AG04450 (cell line): ENCODE measurements at regions not wholly inside any gene's neighbourhood (a gene's known extent, or its start where the extent isn't known, plus 50 kb on each side); places are given as distances from the start of the nearest gene placed in this dataset.

Experiments
- CTCF ChIA-PET: fragments of 300-600, 350-600 bp; formaldehyde crosslinking; extraction: SDS; loops from one replicate; lab custom pipeline; 2022; ENCODE audit warnings: antibody characterized with exemption, inconsistent platforms; lab: Charles Lee
- POLR2A ChIA-PET: fragments of 350-600 bp; formaldehyde crosslinking; extraction: SDS; loops from one replicate; lab custom pipeline; 2021; ENCODE audit warnings: antibody characterized with exemption, inconsistent platforms; lab: Yijun Ruan, JAX
- DNase-seq: peaks from one replicate; pipeline ENCODE4 v3.0.0-alpha.2; 2011; ENCODE audit warnings: low read depth, low spot score
- H3K27ac ChIP-seq: one replicate; pipeline ENCODE4 v1.5.1; 2012; ENCODE audit warnings: low read depth, low read length, control low read depth
- H3K27me3 ChIP-seq: one replicate; pipeline ENCODE4 v1.6.0; 2012; ENCODE audit warnings: low read length; ENCODE audit not compliant: control insufficient read depth, insufficient read depth
- H3K4me3 ChIP-seq: 2 replicates; pipeline ENCODE4 v1.5.1; 2011; ENCODE audit warnings: mild to moderate bottlenecking, low read depth, low read length, control low read depth
- H3K9me3 ChIP-seq: 2 replicates; pipeline ENCODE4 v1.5.1; 2012; ENCODE audit warnings: low read length; ENCODE audit not compliant: control insufficient read depth, insufficient read depth
- TF ChIP-seq, protein P1 (sequence below): IDR thresholded peaks from 2 replicates; pipeline ENCODE4 v1.5.1; 2011; ENCODE audit warnings: low read depth, low read length, control low read depth, inconsistent platforms

DNA sequence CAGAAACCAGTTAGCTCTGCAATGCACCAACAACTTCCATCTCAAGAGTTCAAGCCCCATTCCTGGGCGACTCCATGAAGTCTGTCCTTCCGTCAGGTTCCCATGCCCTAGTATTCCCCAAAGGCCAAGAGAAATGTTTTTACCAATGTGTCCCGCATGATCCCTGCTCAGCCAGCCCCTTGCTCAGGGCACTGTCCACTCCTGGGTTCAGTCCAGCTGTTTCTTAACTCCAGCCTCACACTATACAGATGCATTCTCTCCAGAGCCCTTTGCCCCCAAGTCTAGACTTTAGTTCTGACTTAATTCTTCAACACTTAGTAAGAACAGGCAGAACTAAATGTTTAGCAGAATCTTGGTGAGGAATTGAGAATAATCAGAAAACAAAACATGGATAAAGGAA lies 497.5 kb downstream of the SOX6 start:
- H3K27ac ChIP-seq, result no peak overlapping the region
- DNase-seq, result no peak
- TF ChIP-seq, protein P1, sequence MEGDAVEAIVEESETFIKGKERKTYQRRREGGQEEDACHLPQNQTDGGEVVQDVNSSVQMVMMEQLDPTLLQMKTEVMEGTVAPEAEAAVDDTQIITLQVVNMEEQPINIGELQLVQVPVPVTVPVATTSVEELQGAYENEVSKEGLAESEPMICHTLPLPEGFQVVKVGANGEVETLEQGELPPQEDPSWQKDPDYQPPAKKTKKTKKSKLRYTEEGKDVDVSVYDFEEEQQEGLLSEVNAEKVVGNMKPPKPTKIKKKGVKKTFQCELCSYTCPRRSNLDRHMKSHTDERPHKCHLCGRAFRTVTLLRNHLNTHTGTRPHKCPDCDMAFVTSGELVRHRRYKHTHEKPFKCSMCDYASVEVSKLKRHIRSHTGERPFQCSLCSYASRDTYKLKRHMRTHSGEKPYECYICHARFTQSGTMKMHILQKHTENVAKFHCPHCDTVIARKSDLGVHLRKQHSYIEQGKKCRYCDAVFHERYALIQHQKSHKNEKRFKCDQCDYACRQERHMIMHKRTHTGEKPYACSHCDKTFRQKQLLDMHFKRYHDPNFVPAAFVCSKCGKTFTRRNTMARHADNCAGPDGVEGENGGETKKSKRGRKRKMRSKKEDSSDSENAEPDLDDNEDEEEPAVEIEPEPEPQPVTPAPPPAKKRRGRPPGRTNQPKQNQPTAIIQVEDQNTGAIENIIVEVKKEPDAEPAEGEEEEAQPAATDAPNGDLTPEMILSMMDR, result no peak
- peaks cover 9% of the 10 kb centered on the region for H3K27me3 ChIP-seq
- no peaks in the 10 kb centered on the region for H3K9me3 ChIP-seq
- ChIA-PET POLR2A (no interaction called here), CTCF (no interaction called here)
- no peak overlapping the region for H3K4me3 ChIP-seq

- CTCF ChIA-PET, result no interaction called here
- POLR2A ChIA-PET, result no interaction called here
- DNase-seq, result no peak
These were observed 496.9 kb downstream of the SOX6 start for GRCh38 chr11:15859411-15859810.

GRCh38 chr11:15861256-15861655 lies 495.1 kb downstream of the SOX6 start:
- no peak overlapping the region for H3K4me3 ChIP-seq
- CTCF ChIA-PET, result no interaction called here
- POLR2A ChIA-PET, result interaction anchor here (0.6 kb wide), 1 partner anchor 9 kb away, joined by 7 read pairs; no protein-coding TSS in a partner anchor
- TF ChIP-seq, protein P1, result no peak
- no peak for DNase-seq
- no peak overlapping the region for H3K27ac ChIP-seq
- H3K27me3 ChIP-seq, result peaks cover 11% of the 10 kb centered on the region
- H3K9me3 ChIP-seq, result no peaks in the 10 kb centered on the region

More at GRCh38 chr11:15859411-15859810, 496.9 kb downstream of the SOX6 start:
- no peak overlapping the region for H3K27ac ChIP-seq
- H3K4me3 ChIP-seq, result no peak overlapping the region
- no peaks in the 10 kb centered on the region for H3K9me3 ChIP-seq
- H3K27me3 ChIP-seq, result peaks cover 9% of the 10 kb centered on the region
- TF ChIP-seq, protein P1, result no peak

DNA sequence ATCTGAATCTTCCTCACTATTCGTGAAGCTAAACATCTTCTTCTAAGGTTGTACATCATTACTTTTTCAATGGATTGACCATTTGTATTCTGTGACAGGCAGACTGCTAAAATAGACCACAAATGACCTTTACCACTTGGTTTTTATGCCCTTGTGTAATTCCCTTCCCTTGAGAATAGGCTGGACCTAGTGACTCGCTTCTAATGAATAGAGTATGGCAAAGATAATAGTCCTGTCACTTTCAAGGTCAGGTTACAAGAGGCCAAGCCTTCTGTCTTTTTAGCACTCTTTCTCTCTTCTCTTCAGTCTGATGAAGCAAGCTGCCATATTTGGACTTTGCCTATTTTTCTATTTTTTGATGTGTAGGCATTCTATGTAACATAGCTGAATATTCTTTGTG lies 492.9 kb downstream of the SOX6 start:
- TF ChIP-seq, protein P1, result no peak
- H3K4me3 ChIP-seq, result no peak overlapping the region
- no peak overlapping the region for H3K27ac ChIP-seq
- peaks cover 11% of the 10 kb centered on the region for H3K27me3 ChIP-seq
- DNase-seq, result no peak
- ChIA-PET CTCF (no interaction called here), POLR2A (no interaction called here)
- H3K9me3 ChIP-seq, result no peaks in the 10 kb centered on the region

DNA sequence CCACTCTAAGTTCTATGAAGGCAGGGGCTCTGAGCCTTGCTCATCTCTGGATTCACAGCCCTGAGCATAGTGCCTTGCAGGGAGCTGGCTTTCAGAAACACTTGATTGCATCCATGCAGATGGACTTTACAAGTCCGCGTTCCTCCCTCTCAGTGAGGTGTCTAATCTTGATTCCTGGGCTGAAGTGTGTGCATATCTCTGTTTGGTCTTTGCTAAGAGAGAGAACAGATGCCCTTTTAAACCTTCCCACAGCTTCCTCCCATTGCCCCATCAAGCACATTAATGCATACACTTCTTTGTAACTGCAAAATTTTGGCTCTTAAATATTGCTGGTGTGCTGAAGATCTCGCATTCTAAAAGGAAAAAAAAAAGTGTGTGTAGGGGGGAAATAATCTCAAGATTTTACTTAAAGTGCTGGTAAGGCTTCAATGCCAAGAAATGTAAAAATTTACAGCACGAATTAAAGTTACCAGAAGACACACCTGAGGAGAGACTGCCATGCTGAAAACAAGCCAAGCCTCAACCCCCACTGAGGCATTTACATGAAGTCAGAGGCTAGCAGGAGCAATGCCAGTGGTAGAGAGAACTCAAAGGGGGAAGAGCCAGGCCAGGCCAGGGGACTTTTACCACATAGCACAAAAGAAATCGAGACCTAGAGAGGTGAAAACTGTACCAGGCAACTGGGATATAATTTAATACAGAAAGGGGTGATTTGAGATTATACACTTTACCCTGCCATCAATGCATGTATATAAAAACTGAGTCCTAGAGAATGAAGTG lies 492.1 kb downstream of the SOX6 start:
- ChIA-PET CTCF (no interaction called here), POLR2A (no interaction called here)
- no peak overlapping the region for H3K4me3 ChIP-seq
- DNase-seq, result no peak
- H3K27ac ChIP-seq, result no peak overlapping the region
- H3K9me3 ChIP-seq, result no peaks in the 10 kb centered on the region
- TF ChIP-seq, protein P1, result no peak
- peaks cover 10% of the 10 kb centered on the region for H3K27me3 ChIP-seq
